ENCODE measurements at regions not wholly inside any gene's neighbourhood (a gene's known extent, or its start where the extent isn't known, plus 50 kb on each side); places are given as distances from the start of the nearest gene placed in this dataset.

GRCh38 chr3:59250600-59250999 is 200.8 kb upstream of the CFAP20DC start:
- no peaks in the 10 kb centered on the region for H3K27me3 ChIP-seq
- peaks cover 81% of the 10 kb centered on the region for H3K4me1 ChIP-seq
- no peak for TF ChIP-seq Cebpa-rat (IDR thresholded peaks at IDR 0.05)
- H3K9me3 ChIP-seq: peaks cover 36% of the 10 kb centered on the region
- no peak overlapping the region for H3K4me3 ChIP-seq
- 0 out of 2 replicates have a peak overlapping the region, but pooled peaks have one; percentile 11 for H3K4me2 ChIP-seq
- H4K20me1 ChIP-seq: no peaks in the 10 kb centered on the region
- H3K27ac ChIP-seq: peak overlapping the region; percentile 24; the same call in 1 of the 2 replicates
- H3K36me3 ChIP-seq: peaks cover 3% of the 10 kb centered on the region; the same call in 1 of the 2 replicates
- H3K9ac ChIP-seq: no peak overlapping the region

GRCh38 chr3:59249698-59250361 is 200.0 kb upstream of the CFAP20DC start:
- H3K4me2 ChIP-seq: 0 out of 2 replicates have a peak overlapping the region, but pooled peaks have one; percentile 11
- no peak for TF ChIP-seq Cebpa-rat (IDR thresholded peaks at IDR 0.05)

GRCh38 chr3:59249004-59249403 is 199.2 kb upstream of the CFAP20DC start:
- H3K36me3 ChIP-seq: peaks cover 3% of the 10 kb centered on the region; the same call in 1 of the 2 replicates

More at GRCh38 chr3:59249698-59250361, 200.0 kb upstream of the CFAP20DC start:
- Histone ChIP-seq H3K9me3 (peaks cover 36% of the 10 kb centered on the region), H3K27ac (peak overlapping the region; percentile 24; the same call in 1 of the 2 replicates), H3K4me3 (no peak overlapping the region; the same call in 1 of the 2 replicates), H3K36me3 (peaks cover 3% of the 10 kb centered on the region; the same call in 1 of the 2 replicates), H3K4me1 (peaks cover 77% of the 10 kb centered on the region), H4K20me1 (no peaks in the 10 kb centered on the region), H3K27me3 (no peaks in the 10 kb centered on the region), H3K9ac (no peak overlapping the region)

GRCh38 chr3:59247402-59247841 is 197.6 kb upstream of the CFAP20DC start:
- Histone ChIP-seq H3K4me2 (peak overlapping the region; percentile 71), H3K27ac (peak overlapping the region; percentile 74), H3K4me3 (no peak overlapping the region), H3K36me3 (peaks cover 3% of the 10 kb centered on the region; the same call in 1 of the 2 replicates), H3K27me3 (no peaks in the 10 kb centered on the region), H4K20me1 (no peaks in the 10 kb centered on the region), H3K4me1 (peaks cover 59% of the 10 kb centered on the region), H3K9me3 (peaks cover 41% of the 10 kb centered on the region), H3K9ac (no peak overlapping the region; the same call in 1 of the 2 replicates)
- no peak for TF ChIP-seq Cebpa-rat (IDR thresholded peaks at IDR 0.05)

More at GRCh38 chr3:59249004-59249403, 199.2 kb upstream of the CFAP20DC start:
- H3K9ac ChIP-seq: no peak overlapping the region
- TF ChIP-seq Cebpa-rat (IDR thresholded peaks at IDR 0.05): no peak
- peaks cover 68% of the 10 kb centered on the region for H3K4me1 ChIP-seq
- no peak overlapping the region for H3K4me3 ChIP-seq
- H3K4me2 ChIP-seq: no peak overlapping the region
- H3K27ac ChIP-seq: no peak overlapping the region
- H3K27me3 ChIP-seq: no peaks in the 10 kb centered on the region
- H4K20me1 ChIP-seq: no peaks in the 10 kb centered on the region
- peaks cover 31% of the 10 kb centered on the region for H3K9me3 ChIP-seq

- H3K27me3 ChIP-seq: no peaks in the 10 kb centered on the region
- peak overlapping the region; percentile 71 for H3K4me2 ChIP-seq
- H3K36me3 ChIP-seq: peaks cover 3% of the 10 kb centered on the region; the same call in 1 of the 2 replicates
- no peak overlapping the region for H3K4me3 ChIP-seq
- no peaks in the 10 kb centered on the region for H4K20me1 ChIP-seq
- peaks cover 46% of the 10 kb centered on the region for H3K9me3 ChIP-seq
- no peak for TF ChIP-seq Cebpa-rat (IDR thresholded peaks at IDR 0.05)
- peaks cover 56% of the 10 kb centered on the region for H3K4me1 ChIP-seq
- H3K9ac ChIP-seq: no peak overlapping the region; the same call in 1 of the 2 replicates
- peak overlapping the region; percentile 74 for H3K27ac ChIP-seq
These were observed 197.0 kb upstream of the CFAP20DC start for GRCh38 chr3:59246719-59247401.

GRCh38 chr3:59245859-59246501 is 196.2 kb upstream of the CFAP20DC start:
- Histone ChIP-seq H4K20me1 (no peaks in the 10 kb centered on the region), H3K4me1 (peaks cover 47% of the 10 kb centered on the region), H3K4me2 (peak overlapping the region; percentile 71), H3K9me3 (peaks cover 43% of the 10 kb centered on the region), H3K27me3 (no peaks in the 10 kb centered on the region), H3K4me3 (no peak overlapping the region), H3K36me3 (peaks cover 3% of the 10 kb centered on the region; the same call in 1 of the 2 replicates), H3K27ac (peak overlapping the region; percentile 74; the same call in 1 of the 2 replicates), H3K9ac (no peak overlapping the region; the same call in 1 of the 2 replicates)
- TF ChIP-seq Cebpa-rat (IDR thresholded peaks at IDR 0.05): no peak

GRCh38 chr3:59245300-59245858 is 195.6 kb upstream of the CFAP20DC start:
- no peaks in the 10 kb centered on the region for H4K20me1 ChIP-seq
- H3K27me3 ChIP-seq: no peaks in the 10 kb centered on the region
- peaks cover 39% of the 10 kb centered on the region for H3K9me3 ChIP-seq
- no peak overlapping the region for H3K9ac ChIP-seq
- no peak overlapping the region for H3K4me3 ChIP-seq
- H3K4me2 ChIP-seq: peak overlapping the region; percentile 71
- H3K27ac ChIP-seq: peak overlapping the region; percentile 74; the same call in 1 of the 2 replicates
- TF ChIP-seq Cebpa-rat (IDR thresholded peaks at IDR 0.05): no peak
- peaks cover 3% of the 10 kb centered on the region; the same call in 1 of the 2 replicates for H3K36me3 ChIP-seq
- peaks cover 41% of the 10 kb centered on the region for H3K4me1 ChIP-seq

- no peak for TF ChIP-seq Cebpa-rat (IDR thresholded peaks at IDR 0.05)
- H3K4me3 ChIP-seq: no peak overlapping the region
- no peak overlapping the region for H3K27ac ChIP-seq
- no peaks in the 10 kb centered on the region for H3K27me3 ChIP-seq
- peaks cover 33% of the 10 kb centered on the region for H3K4me1 ChIP-seq
- H4K20me1 ChIP-seq: no peaks in the 10 kb centered on the region
- peaks cover 3% of the 10 kb centered on the region; the same call in 1 of the 2 replicates for H3K36me3 ChIP-seq
- no peak overlapping the region for H3K4me2 ChIP-seq
- no peak overlapping the region for H3K9ac ChIP-seq
- H3K9me3 ChIP-seq: peaks cover 29% of the 10 kb centered on the region
These were observed 194.5 kb upstream of the CFAP20DC start for GRCh38 chr3:59244343-59244742.

- Histone ChIP-seq H3K4me1 (peaks cover 32% of the 10 kb centered on the region), H3K27me3 (no peaks in the 10 kb centered on the region), H3K27ac (no peak overlapping the region), H4K20me1 (no peaks in the 10 kb centered on the region), H3K9me3 (peaks cover 20% of the 10 kb centered on the region), H3K4me3 (no peak overlapping the region), H3K9ac (no peak overlapping the region), H3K4me2 (no peak overlapping the region), H3K36me3 (no peaks in the 10 kb centered on the region)
- no peak for TF ChIP-seq Cebpa-rat (IDR thresholded peaks at IDR 0.05)
These were observed 193.7 kb upstream of the CFAP20DC start for GRCh38 chr3:59243476-59243875.
